Activated naive CD8-positive, alpha-beta T cell (primary cell): ENCODE measurements at regions not wholly inside any gene's neighbourhood (a gene's known extent, or its start where the extent isn't known, plus 50 kb on each side); places are given as distances from the start of the nearest gene placed in this dataset.

Experiments
- H3K27ac Mint-ChIP-seq: one replicate; pipeline ENCODE4 v1.8.0; 2021; ENCODE audit warnings: mixed read lengths
- H3K27me3 Mint-ChIP-seq: one replicate; pipeline ENCODE4 v1.8.0; 2021; ENCODE audit warnings: mixed read lengths
- H3K36me3 Mint-ChIP-seq: one replicate; pipeline ENCODE4 v1.8.0; 2021; ENCODE audit warnings: mixed read lengths
- H3K4me1 Mint-ChIP-seq: one replicate; pipeline ENCODE4 v1.8.0; 2021; ENCODE audit warnings: low read depth, mixed read lengths
- H3K4me3 Mint-ChIP-seq: one replicate; pipeline ENCODE4 v1.8.0; 2021; ENCODE audit warnings: mild to moderate bottlenecking, mixed read lengths
- H3K9me3 Mint-ChIP-seq: one replicate; pipeline ENCODE4 v1.8.0; 2021; ENCODE audit warnings: low read depth, mixed read lengths

- Mint-ChIP-seq H3K27me3 (peaks cover 7% of the 10 kb centered on the region), H3K4me1 (peaks cover 6% of the 10 kb centered on the region), H3K27ac (no peak overlapping the region), H3K9me3 (no peaks in the 10 kb centered on the region), H3K4me3 (no peak overlapping the region), H3K36me3 (no peaks in the 10 kb centered on the region)
Observed at GRCh38 chr7:106176414-106177299, 64.5 kb upstream of the SYPL1 start.

GRCh38 chr7:106175507-106175906, 63.4 kb upstream of the SYPL1 start:
- Mint-ChIP-seq H3K36me3 (no peaks in the 10 kb centered on the region), H3K9me3 (no peaks in the 10 kb centered on the region), H3K27me3 (peaks cover 7% of the 10 kb centered on the region), H3K4me3 (no peak overlapping the region), H3K27ac (no peak overlapping the region), H3K4me1 (peaks cover 6% of the 10 kb centered on the region)

GRCh38 chr7:106170651-106171050, 58.5 kb upstream of the SYPL1 start:
- H3K36me3 Mint-ChIP-seq, result no peaks in the 10 kb centered on the region
- H3K9me3 Mint-ChIP-seq, result no peaks in the 10 kb centered on the region
- no peak overlapping the region for H3K27ac Mint-ChIP-seq
- H3K27me3 Mint-ChIP-seq, result peaks cover 2% of the 10 kb centered on the region
- H3K4me3 Mint-ChIP-seq, result no peak overlapping the region
- H3K4me1 Mint-ChIP-seq, result no peaks in the 10 kb centered on the region

GRCh38 chr7:106169821-106170610, 57.9 kb upstream of the SYPL1 start:
- no peak overlapping the region for H3K27ac Mint-ChIP-seq

GRCh38 chr7:106167439-106168136, 55.5 kb upstream of the SYPL1 start:
- H3K27me3 Mint-ChIP-seq, result no peaks in the 10 kb centered on the region
- no peak overlapping the region for H3K4me3 Mint-ChIP-seq
- H3K27ac Mint-ChIP-seq, result no peak overlapping the region
- H3K36me3 Mint-ChIP-seq, result peaks cover 6% of the 10 kb centered on the region
- H3K9me3 Mint-ChIP-seq, result peaks cover 4% of the 10 kb centered on the region
- H3K4me1 Mint-ChIP-seq, result no peaks in the 10 kb centered on the region

More at GRCh38 chr7:106169821-106170610, 57.9 kb upstream of the SYPL1 start:
- no peaks in the 10 kb centered on the region for H3K36me3 Mint-ChIP-seq
- no peak overlapping the region for H3K4me3 Mint-ChIP-seq
- no peaks in the 10 kb centered on the region for H3K4me1 Mint-ChIP-seq
- peaks cover 2% of the 10 kb centered on the region for H3K27me3 Mint-ChIP-seq
- H3K9me3 Mint-ChIP-seq, result no peaks in the 10 kb centered on the region

GRCh38 chr7:106166651-106167342, 54.7 kb upstream of the SYPL1 start:
- Mint-ChIP-seq H3K27ac (no peak overlapping the region), H3K36me3 (peaks cover 6% of the 10 kb centered on the region)

GRCh38 chr7:106165337-106165736, 53.2 kb upstream of the SYPL1 start:
- H3K4me3 Mint-ChIP-seq, result no peak overlapping the region
- H3K36me3 Mint-ChIP-seq, result peaks cover 6% of the 10 kb centered on the region
- peaks cover 4% of the 10 kb centered on the region for H3K27me3 Mint-ChIP-seq
- H3K4me1 Mint-ChIP-seq, result no peaks in the 10 kb centered on the region
- H3K9me3 Mint-ChIP-seq, result peaks cover 4% of the 10 kb centered on the region
- H3K27ac Mint-ChIP-seq, result no peak overlapping the region

More at GRCh38 chr7:106166651-106167342, 54.7 kb upstream of the SYPL1 start:
- Mint-ChIP-seq H3K27me3 (no peaks in the 10 kb centered on the region), H3K4me3 (no peak overlapping the region), H3K9me3 (peaks cover 4% of the 10 kb centered on the region), H3K4me1 (no peaks in the 10 kb centered on the region)

GRCh38 chr7:106163257-106163656, 51.1 kb upstream of the SYPL1 start:
- Mint-ChIP-seq H3K4me1 (no peaks in the 10 kb centered on the region), H3K27ac (no peak overlapping the region), H3K36me3 (peaks cover 6% of the 10 kb centered on the region), H3K9me3 (peaks cover 4% of the 10 kb centered on the region), H3K4me3 (no peak overlapping the region), H3K27me3 (peaks cover 7% of the 10 kb centered on the region)
